Neural cell (in vitro differentiated cells): ENCODE measurements at regions not wholly inside any gene's neighbourhood (a gene's known extent, or its start where the extent isn't known, plus 50 kb on each side); places are given as distances from the start of the nearest gene placed in this dataset.

ENCODE experiments used
- H2AFZ ChIP-seq: fragments of 200-600, 300-800 bp; sonication (generic), shearing (Covaris generic); 2 replicates; pipeline ENCODE4 v1.6.0; 2014; ENCODE audit warnings: low read depth, mild to moderate bottlenecking, antibody characterized with exemption, low read length, moderate library complexity
- H3F3A ChIP-seq: fragments of 200-600 bp; shearing (Covaris generic); 2 replicates; pipeline ENCODE4 v1.6.1; 2016; ENCODE audit warnings: mild to moderate bottlenecking, moderate library complexity, mixed read lengths, antibody characterized with exemption, low read length; ENCODE audit not compliant: insufficient read depth, poor library complexity, severe bottlenecking
- H3K27ac ChIP-seq: fragments of 200-600, 300-800 bp; sonication (generic), shearing (Covaris generic); 2 replicates; pipeline ENCODE4 v1.5.1; 2014; ENCODE audit warnings: mild to moderate bottlenecking, low read length, moderate library complexity
- H3K27me3 ChIP-seq: fragments of 300-800, 200-600 bp; sonication (generic), shearing (Covaris generic); 2 replicates; pipeline ENCODE4 v1.6.0; 2014; ENCODE audit warnings: mild to moderate bottlenecking, low read depth, low read length, moderate library complexity; ENCODE audit not compliant: insufficient read depth
- H3K36me3 ChIP-seq: fragments of 300-800, 200-600 bp; sonication (generic), shearing (Covaris generic); 2 replicates; pipeline ENCODE4 v1.5.1; 2014; ENCODE audit warnings: mild to moderate bottlenecking, antibody characterized with exemption, low read length, moderate library complexity; ENCODE audit not compliant: insufficient read depth
- H3K4me2 ChIP-seq: fragments of 300-800, 200-600 bp; sonication (generic), shearing (Covaris generic); 2 replicates; pipeline ENCODE4 v1.6.0; 2014; ENCODE audit warnings: mild to moderate bottlenecking, low read length
- H3K4me3 ChIP-seq: fragments of 300-800, 200-600 bp; sonication (generic), shearing (Covaris generic); 2 replicates; pipeline ENCODE4 v1.5.1; 2014; ENCODE audit warnings: mild to moderate bottlenecking, low read length, moderate library complexity
- H3K79me2 ChIP-seq: fragments of 200-600 bp; shearing (Covaris generic); replicated peaks from 2 replicates; pipeline ENCODE4 v1.6.0; 2014; ENCODE audit warnings: mild to moderate bottlenecking, low read length, moderate library complexity; ENCODE audit not compliant: insufficient read depth
- H3K9ac ChIP-seq: fragments of 300-800, 200-600 bp; sonication (generic), shearing (Covaris generic); 2 replicates; pipeline ENCODE4 v1.6.1; 2016; ENCODE audit warnings: mild to moderate bottlenecking, low read length, mixed read lengths
- H3K9me2 ChIP-seq: fragments of 200-600 bp; shearing (Covaris generic); 2 replicates; pipeline ENCODE4 v1.6.1; 2016; ENCODE audit warnings: mild to moderate bottlenecking, low read length, mixed read lengths; ENCODE audit not compliant: insufficient read depth
- H3K9me3 ChIP-seq: fragments of 200-600, 300-800 bp; sonication (generic), shearing (Covaris generic); 2 replicates; pipeline ENCODE4 v1.6.1; 2016; ENCODE audit warnings: mild to moderate bottlenecking, mixed run types, low read length, moderate library complexity, mixed read lengths
- H4K20me1 ChIP-seq: fragments of 200-600 bp; shearing (Covaris generic); 2 replicates; pipeline ENCODE4 v1.6.1; 2016; ENCODE audit warnings: mild to moderate bottlenecking, mixed run types; ENCODE audit not compliant: insufficient read depth
- CTCF ChIP-seq: fragments of 450-650 bp; IDR thresholded peaks from 2 replicates; pipeline ENCODE4 v1.5.1; 2014; ENCODE audit warnings: antibody characterized with exemption, mild to moderate bottlenecking, moderate library complexity; ENCODE audit not compliant: poor library complexity, severe bottlenecking
- EP300 ChIP-seq: fragments of 450-650 bp; conservative IDR thresholded peaks from 2 replicates; pipeline ENCODE4 v1.6.1; 2014; ENCODE audit warnings: antibody characterized with exemption, mild to moderate bottlenecking, moderate library complexity; ENCODE audit not compliant: poor library complexity, severe bottlenecking
- EZH2 ChIP-seq: fragments of 200-600, 300-800 bp; shearing (Covaris generic), sonication (generic); IDR thresholded peaks from 2 replicates; pipeline ENCODE4 v1.6.1; 2014; ENCODE audit warnings: antibody characterized with exemption, low read length, borderline replicate concordance, mild to moderate bottlenecking; ENCODE audit not compliant: insufficient read depth, poor library complexity, severe bottlenecking
- MXI1 ChIP-seq: fragments of 450-650 bp; conservative IDR thresholded peaks from 2 replicates; pipeline ENCODE4 v1.6.1; 2014; ENCODE audit warnings: antibody characterized with exemption, mild to moderate bottlenecking; ENCODE audit not compliant: poor library complexity, severe bottlenecking
- POLR2AphosphoS5 ChIP-seq: IDR thresholded peaks from 2 replicates; pipeline ENCODE4 v1.6.1; 2012
- RAD21 ChIP-seq: fragments of 450-650 bp; conservative IDR thresholded peaks from 2 replicates; pipeline ENCODE4 v1.6.1; 2014; ENCODE audit warnings: antibody characterized with exemption, mild to moderate bottlenecking, moderate library complexity
- REST ChIP-seq: IDR thresholded peaks from 2 replicates; pipeline ENCODE4 v1.6.1; 2012; ENCODE audit warnings: borderline replicate concordance
- SMC3 ChIP-seq: fragments of 450-650 bp; conservative IDR thresholded peaks from 2 replicates; pipeline ENCODE4 v1.6.1; 2014; ENCODE audit warnings: antibody characterized with exemption, mild to moderate bottlenecking, moderate library complexity; ENCODE audit not compliant: poor library complexity
- TAF1 ChIP-seq: IDR thresholded peaks from 2 replicates; pipeline ENCODE4 v1.6.1; 2012; ENCODE audit warnings: low read depth

- Histone ChIP-seq H3K4me3 (no peak overlapping the region), H3K27ac (peak overlapping the region; percentile 58), H4K20me1 (no peaks in the 10 kb centered on the region), H3K9me2 (no peaks in the 10 kb centered on the region), H3K4me2 (no peak overlapping the region), H3K79me2 (no peaks in the 10 kb centered on the region), H3K27me3 (no peaks in the 10 kb centered on the region), H2AFZ (no peak overlapping the region), H3K36me3 (no peaks in the 10 kb centered on the region), H3K9ac (no peak overlapping the region), H3K9me3 (no peaks in the 10 kb centered on the region), H3F3A (peaks cover 3% of the 10 kb centered on the region)
- TF ChIP-seq POLR2AphosphoS5, result no peak
- TF ChIP-seq RAD21, result no peak
- no peak for TF ChIP-seq CTCF
- TF ChIP-seq SMC3, result no peak
- TF ChIP-seq REST, result no peak
- TF ChIP-seq MXI1, result no peak
- no peak for TF ChIP-seq EZH2
- no peak for TF ChIP-seq EP300
- no peak for TF ChIP-seq TAF1
Measured at GRCh38 chr4:156238171-156238570, 284.5 kb upstream of the CTSO start.

- no peak overlapping the region for H2AFZ ChIP-seq
- no peaks in the 10 kb centered on the region for H3K9me2 ChIP-seq
- no peaks in the 10 kb centered on the region for H3K79me2 ChIP-seq
- no peaks in the 10 kb centered on the region for H3K36me3 ChIP-seq
- peaks cover 3% of the 10 kb centered on the region for H3F3A ChIP-seq
- H3K4me2 ChIP-seq, result no peak overlapping the region
- H4K20me1 ChIP-seq, result no peaks in the 10 kb centered on the region
- TF ChIP-seq RAD21 (peak; percentile 23), POLR2AphosphoS5 (peak; percentile 73), REST (no peak), EP300 (peak; percentile 91)
- H3K9ac ChIP-seq, result no peak overlapping the region
- no peak overlapping the region for H3K4me3 ChIP-seq
- H3K9me3 ChIP-seq, result no peaks in the 10 kb centered on the region
- no peaks in the 10 kb centered on the region for H3K27me3 ChIP-seq
- H3K27ac ChIP-seq, result peak overlapping the region; percentile 58
Measured at GRCh38 chr4:156237231-156237630, 283.6 kb upstream of the CTSO start.
